H1 (cell line): ENCODE measurements at regions not wholly inside any gene's neighbourhood (a gene's known extent, or its start where the extent isn't known, plus 50 kb on each side); places are given as distances from the start of the nearest gene placed in this dataset.

Experiments used
- CBX8 ChIP-seq: fragments of 300-800, 300-1000 bp; sonication (generic); IDR thresholded peaks from 2 replicates; pipeline ENCODE4 v1.7.1; 2016; ENCODE audit warnings: low read depth, low read length, borderline replicate concordance
- CHD7 ChIP-seq: fragments of 300-600 bp; sonication (generic); IDR thresholded peaks from 2 replicates; pipeline ENCODE4 v1.7.1; 2012; ENCODE audit warnings: low read length, moderate library complexity, mild to moderate bottlenecking, inconsistent platforms; ENCODE audit not compliant: insufficient replicate concordance
- E2F6 ChIP-seq: IDR thresholded peaks from 2 replicates; pipeline ENCODE4 v1.6.1; 2012; ENCODE audit warnings: inconsistent platforms
- EZH2 ChIP-seq: fragments of 200-600 bp; sonication (generic); IDR thresholded peaks from 2 replicates; pipeline ENCODE4 v1.7.1; 2012; ENCODE audit warnings: low read depth, mild to moderate bottlenecking, moderate library complexity, low read length, inconsistent platforms; ENCODE audit not compliant: severe bottlenecking
- NANOG ChIP-seq: IDR thresholded peaks from 2 replicates; pipeline ENCODE4 v1.6.1; 2011; ENCODE audit warnings: low read length, low read depth, mild to moderate bottlenecking, inconsistent platforms; ENCODE audit not compliant: insufficient read depth, poor library complexity, severe bottlenecking
- RXRA ChIP-seq: IDR thresholded peaks from 2 replicates; pipeline ENCODE4 v1.6.1; 2011; ENCODE audit warnings: low read depth, mild to moderate bottlenecking, low read length, moderate library complexity; ENCODE audit not compliant: insufficient read depth
- TAF1 ChIP-seq: IDR thresholded peaks from 2 replicates; pipeline ENCODE4 v1.6.1; 2011; ENCODE audit warnings: mild to moderate bottlenecking, low read depth, low read length

- TF ChIP-seq CHD7 (no peak), EZH2 (no peak), NANOG (no peak), TAF1 (no peak), RXRA (no peak), E2F6 (no peak), CBX8 (no peak)
These were observed 150.9 kb upstream of the CYRIA start (continued) for GRCh38 chr2:16816522-16816921.
